NOMO-1 treated with dmso at 0.1 percent for 144 hours (cell line): ENCODE measurements at regions not wholly inside any gene's neighbourhood (a gene's known extent, or its start where the extent isn't known, plus 50 kb on each side); places are given as distances from the start of the nearest gene placed in this dataset.
A peak's percentile ranks its signal among the peaks of the same experiment; 100 is the strongest.

Experiments used
- DNase-seq: peaks from one replicate; lab custom pipeline; 2025; ENCODE audit not compliant: unreplicated experiment; lab: John Stamatoyannopoulos, UW

DNA sequence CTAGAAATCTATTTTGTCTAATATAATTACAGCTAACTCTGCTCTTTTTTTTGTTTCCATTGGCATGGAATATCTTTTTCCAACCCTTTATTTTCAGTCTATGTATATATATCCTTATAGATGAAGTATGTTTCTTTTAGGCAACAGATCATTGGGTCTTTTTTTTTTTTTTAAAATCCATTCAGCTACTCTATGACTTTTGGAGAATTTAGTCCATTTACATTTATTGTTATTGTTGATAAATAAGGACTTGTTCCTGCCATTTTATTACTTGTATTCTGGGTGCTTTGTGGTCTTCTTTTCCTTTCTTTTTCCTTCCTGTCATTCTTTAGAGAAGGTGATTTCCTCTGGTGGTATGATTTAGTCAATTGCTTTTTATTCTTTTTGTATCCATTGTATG is 296.8 kb downstream of the SMARCA2 start:
- DNase-seq, result no peak

DNA sequence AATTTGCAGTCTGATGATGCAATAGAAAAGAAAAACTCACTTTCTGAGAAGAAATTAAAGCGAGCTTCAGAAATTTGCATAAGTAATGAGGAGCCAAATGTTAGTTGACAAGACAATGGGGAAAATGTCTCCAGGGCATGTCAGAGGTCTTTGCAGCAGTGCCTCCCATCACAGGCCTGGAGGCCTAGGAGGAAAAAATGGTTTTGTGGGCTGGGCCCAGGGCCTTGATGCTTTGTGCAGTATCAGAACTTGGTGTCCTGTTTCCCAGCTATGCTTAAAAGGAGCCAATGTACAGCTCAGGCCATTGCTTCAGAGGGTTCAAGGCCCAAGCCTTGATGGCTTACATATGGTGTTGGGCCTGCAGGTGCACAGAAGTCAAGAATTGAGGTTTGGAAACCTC is 298.4 kb downstream of the SMARCA2 start:
- no peak for DNase-seq

DNA sequence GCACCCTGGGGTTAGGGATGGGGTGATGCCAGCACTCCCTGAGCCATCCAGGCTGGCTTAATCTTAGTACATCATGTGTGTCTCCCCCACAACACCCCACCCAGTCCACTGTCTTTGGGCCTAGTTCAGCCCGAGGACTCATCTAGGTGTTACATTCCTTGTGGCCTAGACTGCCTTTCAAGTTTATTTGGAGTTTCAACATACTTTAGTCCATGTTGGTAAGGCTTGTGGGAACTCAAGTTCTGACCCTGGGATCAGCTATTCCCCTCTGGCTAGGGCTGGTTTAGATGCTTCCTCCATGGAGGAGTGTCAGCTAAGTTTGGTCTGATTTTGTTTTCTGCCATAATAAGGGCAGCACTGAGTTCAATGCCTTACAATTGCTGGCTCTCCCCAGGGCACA is 302.4 kb downstream of the SMARCA2 start:
- DNase-seq, result no peak

DNA sequence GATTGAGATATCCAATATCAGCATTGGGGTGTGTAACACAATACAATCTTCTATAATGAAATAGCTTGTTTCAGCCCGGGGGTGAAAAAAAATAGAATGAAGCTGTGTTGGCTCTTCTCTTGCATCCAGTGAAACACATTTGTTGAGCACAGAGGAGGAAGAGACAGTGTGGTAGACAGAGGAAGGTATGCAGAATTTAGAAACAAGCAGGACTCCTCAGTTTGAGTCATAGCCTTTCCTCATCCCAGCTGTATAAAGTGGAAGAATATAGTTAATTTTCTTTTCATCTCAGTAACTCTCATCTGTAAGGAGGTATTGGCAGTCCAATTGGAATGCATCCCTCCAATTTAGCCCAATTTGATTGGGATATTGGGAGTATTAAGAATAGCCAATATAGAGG is 302.2 kb upstream of the VLDLR start:
- DNase-seq, result no peak

DNA sequence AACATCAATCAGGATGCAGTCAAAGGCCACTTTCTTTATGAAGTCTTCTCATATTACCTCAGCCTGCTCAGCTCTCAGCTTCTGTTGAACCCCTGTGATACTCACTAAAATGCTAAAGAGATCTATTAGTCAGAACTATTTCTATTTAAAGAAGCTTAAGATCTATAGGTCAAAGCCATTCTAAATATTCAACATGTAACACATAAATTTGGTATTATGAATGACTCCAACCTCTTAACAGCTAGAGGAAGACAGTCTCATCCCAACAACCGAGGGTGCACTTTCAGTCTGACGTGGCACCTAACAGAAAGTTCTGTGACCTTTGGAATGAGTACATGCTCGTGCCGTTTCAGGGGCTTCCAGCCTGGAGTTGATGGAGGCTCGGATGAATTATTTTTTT is 301.5 kb upstream of the VLDLR start:
- DNase-seq, result no peak

DNA sequence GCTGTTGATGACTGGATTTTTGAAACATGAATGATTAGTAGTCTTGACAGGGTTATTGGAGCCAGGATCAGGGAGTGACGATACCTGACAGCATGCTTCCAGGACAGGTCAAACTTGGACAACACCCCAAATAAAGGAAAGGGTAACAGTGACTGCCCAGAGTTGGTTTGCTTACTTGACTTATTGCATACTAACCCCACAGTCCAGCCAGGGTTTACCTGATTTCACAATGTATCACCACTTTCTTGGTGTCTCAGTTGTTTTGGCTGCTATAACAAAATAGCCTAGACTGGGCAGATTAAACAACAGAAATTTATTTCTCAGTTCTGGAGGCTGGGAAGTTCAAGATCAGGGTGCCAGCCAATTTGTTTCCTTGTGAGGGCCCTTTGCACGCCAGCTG is 301.0 kb upstream of the VLDLR start:
- no peak for DNase-seq

DNA sequence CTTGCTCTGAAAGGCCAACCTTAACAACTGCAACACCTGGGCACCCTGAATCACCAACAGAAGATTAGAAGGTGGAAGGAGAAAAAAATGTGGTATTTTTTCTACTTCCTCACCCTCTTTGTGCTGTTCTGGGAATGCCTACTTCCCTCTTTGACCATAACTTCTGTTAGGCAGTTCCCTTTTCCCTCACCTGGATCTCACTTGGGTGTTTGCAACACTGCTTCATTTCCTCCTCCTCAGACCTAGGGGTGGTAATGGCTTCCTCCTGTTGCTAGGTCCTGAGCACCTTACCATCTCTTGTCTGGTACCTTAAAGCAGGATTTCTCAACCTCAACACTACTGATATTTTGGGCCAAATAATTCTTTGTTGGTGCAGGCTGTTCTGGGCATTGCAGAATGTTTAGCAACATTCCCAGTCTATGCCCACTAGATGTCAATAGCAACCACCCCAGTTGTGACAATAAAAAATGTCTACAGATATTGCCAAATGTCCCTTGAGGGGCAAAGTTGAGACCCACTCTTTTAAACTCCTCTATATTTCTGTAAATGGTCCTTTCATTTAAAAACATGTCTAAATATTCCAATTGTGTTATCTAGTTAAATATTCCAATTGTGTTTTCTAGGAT is 300.0 kb upstream of the VLDLR start:
- peak; percentile 2 for DNase-seq

DNA sequence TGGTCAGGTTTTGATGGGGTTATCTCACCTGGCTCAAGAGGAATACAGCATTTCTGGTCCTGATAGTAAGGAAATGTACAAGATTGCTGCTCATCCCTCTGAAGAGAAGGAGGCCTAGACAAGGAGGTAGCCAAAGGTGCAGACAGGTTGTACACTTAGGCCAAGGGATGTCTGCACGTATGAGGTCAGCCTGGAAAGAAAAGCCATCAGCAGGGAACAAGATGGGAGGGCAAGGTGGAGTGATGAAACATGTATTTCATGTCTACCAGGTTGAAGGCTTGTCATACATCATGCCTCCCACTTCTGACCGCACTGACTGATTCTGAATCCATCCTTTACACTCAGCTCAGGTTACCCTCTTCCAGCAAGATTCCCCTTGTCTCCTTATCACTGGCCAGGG is 296.8 kb upstream of the VLDLR start:
- no peak for DNase-seq

DNA sequence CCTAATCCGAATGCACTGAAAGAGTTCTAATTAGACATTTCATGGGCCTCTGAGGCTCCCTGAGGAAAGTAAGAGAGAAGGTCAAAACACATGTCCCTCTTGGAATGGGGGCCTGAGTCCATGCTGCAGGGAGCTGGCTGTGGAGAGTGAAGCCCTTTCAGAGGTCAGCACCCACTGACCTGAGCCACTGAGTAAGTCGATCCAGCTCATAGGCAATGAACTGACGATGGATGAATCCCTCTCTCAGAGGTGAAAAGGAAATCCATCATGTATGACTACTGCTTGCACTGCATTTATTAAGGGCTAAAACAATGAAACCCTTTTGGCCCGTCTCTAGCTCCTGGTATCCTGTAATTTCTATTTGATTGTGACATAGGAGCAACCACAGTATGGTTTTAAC is 288.9 kb upstream of the VLDLR start:
- DNase-seq, result no peak

DNA sequence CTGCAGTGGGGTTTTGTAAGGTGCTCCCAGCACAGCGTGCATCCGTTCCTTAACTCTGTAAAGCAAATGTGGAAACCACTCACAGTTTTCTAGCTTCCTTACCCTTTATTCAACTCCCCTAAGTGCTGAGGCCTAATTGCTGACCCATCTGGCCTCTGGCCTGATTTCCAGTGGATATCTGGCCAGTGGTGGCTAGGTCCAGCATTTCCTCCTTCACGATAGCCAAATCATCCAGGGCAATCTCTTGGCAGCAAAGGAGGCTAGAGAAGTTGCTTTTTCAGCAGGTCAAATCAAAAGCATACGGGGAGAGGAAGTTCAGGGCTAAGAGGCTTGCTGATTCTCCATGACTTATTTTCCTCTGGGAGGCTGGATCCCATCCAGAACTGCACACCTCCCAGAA is 286.3 kb upstream of the VLDLR start:
- no peak for DNase-seq

DNA sequence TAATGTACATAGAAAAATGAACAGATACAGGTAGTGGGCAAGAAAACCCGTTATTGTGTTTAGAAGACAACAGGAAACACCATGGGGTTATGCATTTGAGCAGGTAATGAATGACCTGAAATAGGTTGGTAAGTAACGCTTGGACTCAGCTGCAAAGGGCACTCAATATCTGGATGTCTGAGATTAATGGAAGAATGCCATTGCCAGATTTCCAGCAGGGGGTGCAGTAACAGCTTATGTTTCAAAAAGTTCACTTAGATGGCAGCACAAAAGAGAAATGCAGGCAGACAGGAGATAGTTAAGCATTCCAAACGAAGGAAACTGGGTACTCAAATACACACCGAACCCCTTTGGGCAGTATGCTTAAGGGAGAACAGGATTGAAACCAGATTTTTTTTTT is 285.5 kb upstream of the VLDLR start:
- no peak for DNase-seq

DNA sequence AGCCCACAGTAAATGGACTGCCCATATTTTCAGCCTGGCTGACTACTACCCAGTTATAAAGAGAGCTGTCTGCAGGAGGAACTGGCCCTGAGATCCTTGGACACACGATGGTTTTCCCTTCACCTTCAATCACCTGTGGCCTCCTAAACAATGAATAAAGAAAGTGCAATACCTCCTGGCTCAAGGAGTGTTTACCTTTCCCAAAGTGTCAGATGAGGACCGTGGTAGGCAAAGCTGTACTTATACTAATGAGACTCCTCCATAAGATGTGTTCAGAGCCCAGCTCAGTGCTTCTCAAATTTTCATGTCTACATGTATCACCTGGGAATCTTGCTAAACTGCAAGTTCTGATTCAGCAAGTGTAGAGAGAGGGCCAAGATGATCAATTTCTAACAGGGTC is 284.5 kb upstream of the VLDLR start:
- no peak for DNase-seq

DNA sequence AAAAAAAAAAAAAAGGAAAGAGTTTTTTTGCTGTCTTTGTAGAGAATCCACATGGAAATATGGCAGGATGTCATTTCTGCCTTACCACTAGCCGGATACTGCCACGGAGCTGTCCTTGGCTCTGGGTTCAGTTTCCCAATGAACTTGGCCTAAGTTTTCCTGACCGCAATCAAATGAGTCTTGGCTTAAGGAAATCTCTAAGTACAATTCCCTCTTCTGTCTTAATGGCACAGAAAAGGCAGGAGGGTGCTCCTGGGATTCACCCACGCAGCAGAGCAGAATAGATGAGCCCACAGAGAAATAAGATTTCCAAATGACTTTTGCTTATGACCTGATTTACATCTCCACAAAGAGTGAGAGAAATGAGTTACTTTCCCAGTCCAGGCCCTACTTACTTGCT is 284.0 kb upstream of the VLDLR start:
- no peak for DNase-seq

DNA sequence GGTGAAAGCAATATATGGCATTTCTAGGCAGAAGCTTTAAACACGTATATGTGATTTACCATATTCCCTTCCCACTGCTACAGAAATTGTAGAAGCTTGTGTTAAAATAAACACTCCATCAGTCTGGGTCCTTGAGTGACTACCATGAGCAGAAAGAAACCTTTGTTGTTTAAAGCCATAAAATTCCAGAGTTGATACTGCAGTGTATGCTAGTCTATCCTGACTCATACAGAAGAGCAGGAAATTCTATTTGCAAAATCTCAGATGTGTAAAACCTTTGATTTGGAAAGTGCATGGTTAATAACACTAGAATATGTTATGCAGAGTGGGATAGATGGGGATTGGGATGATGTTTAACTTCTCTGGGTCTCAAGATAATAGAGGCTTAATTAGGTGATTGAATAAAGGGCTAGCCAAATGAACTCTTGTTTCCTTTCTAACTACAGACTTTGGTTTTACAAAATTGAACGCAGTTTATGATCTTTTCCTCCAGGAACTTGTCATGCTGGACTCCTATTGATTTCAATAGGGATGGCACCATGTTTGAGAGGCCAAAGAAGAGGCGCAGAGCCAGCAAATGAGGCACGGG is 282.7 kb upstream of the VLDLR start:
- no peak for DNase-seq

DNA sequence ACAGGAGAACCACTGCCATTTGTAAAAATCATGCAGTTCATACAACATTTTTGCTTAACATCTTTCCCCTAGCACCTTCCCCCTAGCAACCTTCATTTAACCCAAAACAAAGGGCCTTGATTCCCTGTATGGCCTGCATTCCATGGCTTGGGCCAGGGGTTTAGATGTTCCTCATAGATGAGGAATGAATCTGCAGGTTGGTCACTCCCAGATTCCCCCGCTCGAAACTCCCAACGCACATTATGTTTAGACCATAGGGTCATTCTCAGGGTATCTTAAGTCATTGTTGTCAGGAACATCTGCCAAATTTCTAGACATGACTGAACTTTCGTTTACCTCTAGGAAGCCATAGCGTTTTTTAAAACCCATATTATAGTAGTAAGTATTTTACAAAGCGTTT is 282.2 kb upstream of the VLDLR start:
- no peak for DNase-seq

DNA sequence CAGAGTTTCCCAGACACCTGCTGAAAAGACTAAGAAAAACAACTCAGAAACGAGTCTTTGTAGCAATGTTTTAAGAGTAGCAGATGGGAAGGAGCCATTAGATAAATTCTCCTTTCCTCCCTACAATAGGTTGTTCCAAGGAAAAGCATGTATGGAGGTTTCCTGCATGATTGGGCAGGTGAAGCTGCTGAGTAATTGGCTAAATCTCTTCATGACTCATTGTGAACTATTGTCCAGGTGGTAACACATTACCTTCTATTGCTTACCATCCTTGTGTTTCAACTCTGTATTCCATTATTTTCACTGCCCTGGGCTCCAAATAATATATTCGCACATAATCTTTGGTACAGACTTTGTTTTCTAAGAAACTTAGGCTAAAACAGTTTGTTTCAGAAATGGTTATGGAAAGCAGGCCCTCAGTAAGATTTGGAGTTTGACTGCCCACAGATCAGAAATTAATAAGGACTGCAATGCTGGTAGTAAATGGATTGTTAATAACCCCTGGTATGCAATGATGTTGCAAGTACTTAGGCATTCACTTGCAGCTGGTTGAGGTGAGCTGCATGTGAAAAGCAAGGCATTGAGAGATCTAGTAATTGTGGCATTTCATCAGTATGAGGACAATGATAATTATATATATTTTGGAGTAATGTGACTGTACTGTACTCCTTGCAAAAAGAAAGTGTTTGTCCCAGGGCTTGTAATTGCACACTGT is 281.4 kb upstream of the VLDLR start:
- DNase-seq, result no peak

DNA sequence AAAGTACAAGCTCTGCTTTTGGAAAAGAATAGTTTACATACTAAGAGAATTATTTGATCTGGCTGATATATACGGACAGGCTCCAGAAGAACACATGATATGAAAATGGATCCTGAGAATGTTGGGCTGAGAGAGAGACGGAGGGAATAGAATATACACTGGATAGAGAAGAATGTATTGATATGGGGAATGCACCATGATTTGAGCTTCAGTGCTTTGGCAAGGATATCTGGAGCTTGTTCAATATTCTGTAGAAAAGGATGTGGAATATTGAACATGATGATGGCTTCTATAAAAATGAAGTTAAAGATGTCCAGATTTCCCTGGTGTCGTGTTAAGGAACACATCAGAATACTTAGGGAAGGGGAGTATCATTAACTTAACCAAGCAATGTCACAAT is 280.5 kb upstream of the VLDLR start:
- DNase-seq, result no peak

DNA sequence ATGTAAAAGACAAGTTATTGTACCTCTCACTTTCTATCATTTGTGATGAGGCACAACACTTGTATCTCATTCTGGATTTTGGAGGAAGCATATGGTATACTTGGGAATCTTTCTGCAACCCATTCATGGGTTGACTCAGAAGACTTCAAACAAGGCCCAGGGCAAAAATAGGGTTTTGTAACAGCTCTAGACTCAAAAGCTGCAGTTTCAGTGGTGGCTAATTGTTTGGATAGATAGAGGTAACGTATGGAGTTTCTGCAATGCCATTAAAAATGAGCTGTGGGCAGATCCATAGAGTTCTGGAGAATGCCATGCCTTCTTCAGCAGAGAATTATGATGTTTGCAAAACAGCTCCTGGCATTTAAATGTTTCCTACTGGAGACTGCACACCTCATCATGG is 279.6 kb upstream of the VLDLR start:
- no peak for DNase-seq

DNA sequence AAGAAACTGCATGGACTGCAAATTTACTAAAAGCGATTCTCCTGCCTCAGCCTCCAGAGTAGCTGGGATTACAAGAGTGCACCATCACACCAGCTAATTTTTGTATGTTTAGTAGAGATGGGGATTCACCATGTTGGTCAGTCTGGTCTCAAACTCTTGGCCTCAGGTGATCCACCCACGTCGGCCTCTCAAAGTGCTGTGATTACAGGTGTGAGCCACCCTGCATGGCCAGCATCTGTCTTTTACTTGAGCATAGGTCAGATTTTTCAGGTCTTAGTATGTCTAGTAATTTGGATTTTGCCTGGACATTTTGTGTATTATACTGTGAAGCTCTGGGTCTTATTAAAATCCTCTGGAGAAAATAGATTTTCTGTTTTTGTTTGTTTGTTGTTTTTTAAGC is 277.8 kb upstream of the VLDLR start:
- DNase-seq, result no peak

DNA sequence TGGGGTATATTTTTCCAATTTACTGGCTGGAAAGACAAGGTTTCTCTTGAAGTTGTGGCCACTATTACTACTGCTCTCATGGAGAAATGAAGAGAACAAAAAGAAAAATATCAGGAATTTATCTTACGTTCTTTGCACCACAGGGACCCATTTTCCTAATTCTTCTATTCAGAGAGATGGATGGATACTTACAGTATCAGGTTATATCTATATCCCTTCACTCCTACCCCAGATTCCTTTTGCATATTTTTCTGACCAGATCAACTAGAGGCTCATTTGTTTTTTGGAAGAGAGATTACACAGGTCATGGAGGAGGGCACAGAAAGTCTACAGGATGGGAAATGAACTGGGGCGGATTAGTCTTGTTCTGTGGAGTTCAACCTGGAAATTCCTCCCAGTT is 277.2 kb upstream of the VLDLR start:
- DNase-seq, result no peak

DNA sequence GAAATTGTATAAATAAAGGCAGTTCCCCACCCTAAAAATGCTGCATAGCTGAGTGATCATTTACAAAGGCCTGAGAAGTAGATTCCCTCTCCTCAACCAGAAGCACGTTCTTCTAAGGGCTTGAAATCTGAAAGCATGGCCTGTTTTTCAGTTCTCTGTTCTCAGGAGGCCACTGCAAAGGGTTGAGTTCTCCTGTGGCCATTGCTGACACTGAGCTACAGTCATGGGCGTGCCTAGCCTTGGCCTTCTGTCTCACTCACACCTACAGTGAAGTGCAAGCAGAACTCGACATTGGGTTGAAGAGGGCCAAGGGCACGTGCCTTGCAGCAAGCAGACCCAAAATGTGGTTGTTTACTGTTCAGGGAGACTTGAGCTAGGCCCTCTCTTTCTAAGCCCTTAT is 276.6 kb upstream of the VLDLR start:
- no peak for DNase-seq

DNA sequence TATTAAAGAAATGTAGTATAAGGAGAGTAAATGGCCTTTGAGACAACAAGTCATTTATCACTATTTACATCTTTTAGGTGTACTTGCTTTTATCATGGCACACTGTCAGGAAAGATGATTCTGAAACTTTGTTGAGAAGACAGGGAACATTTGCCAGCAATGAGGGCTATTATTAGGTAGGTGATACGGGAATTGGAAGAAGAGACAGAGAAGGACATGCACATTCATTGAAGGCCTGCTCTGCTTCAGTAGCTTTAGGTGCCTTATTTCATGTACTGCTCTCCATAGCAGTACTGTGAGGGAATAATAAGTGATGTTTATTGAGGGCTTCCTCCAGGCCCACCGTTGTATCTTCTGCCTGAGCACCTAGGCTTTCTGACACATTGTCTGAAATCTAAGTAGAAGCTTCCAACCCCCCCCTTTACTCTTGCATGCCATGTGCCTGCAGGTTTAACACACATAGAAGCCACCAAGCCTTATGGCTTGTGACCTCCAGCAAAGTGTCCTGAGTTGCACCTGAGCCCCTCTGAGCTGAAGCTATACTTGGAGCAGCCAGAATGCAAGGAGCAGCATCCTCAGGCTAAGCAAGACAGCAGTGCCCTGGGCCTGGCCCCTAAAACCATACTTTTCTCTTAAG is 275.2 kb upstream of the VLDLR start:
- DNase-seq, result no peak
